ENCODE measurements at regions not wholly inside any gene's neighbourhood (a gene's known extent, or its start where the extent isn't known, plus 50 kb on each side); places are given as distances from the start of the nearest gene placed in this dataset.

GRCh38 chr16:87172632-87173031 is 144.6 kb downstream of the C16orf95 start:
- DNase-seq (ENCODE audit: low read depth): no peak

GRCh38 chr16:87173294-87173893 is 143.8 kb downstream of the C16orf95 start:
- H3K4me3 ChIP-seq (ENCODE audit: low read depth, low read length): no peak overlapping the region
- DNase-seq (ENCODE audit: low read depth): no peak

More at GRCh38 chr16:87172632-87173031, 144.6 kb downstream of the C16orf95 start:
- H3K4me3 ChIP-seq (ENCODE audit: low read depth, low read length): no peak overlapping the region

- H3K4me3 ChIP-seq (ENCODE audit: low read depth, low read length): no peak overlapping the region
- DNase-seq (ENCODE audit: low read depth): no peak
These were observed 143.1 kb downstream of the C16orf95 start for GRCh38 chr16:87174061-87174460.

GRCh38 chr16:87176735-87177134 is 140.5 kb downstream of the C16orf95 start:
- no peak for DNase-seq (ENCODE audit: low read depth)
- H3K4me3 ChIP-seq (ENCODE audit: low read depth, low read length): no peak overlapping the region

- no peak overlapping the region for H3K4me3 ChIP-seq (ENCODE audit: low read depth, low read length)
- no peak for DNase-seq (ENCODE audit: low read depth)
These were observed 139.5 kb downstream of the C16orf95 start for GRCh38 chr16:87177673-87178072.

- DNase-seq (ENCODE audit: low read depth): no peak
- no peak overlapping the region for H3K4me3 ChIP-seq (ENCODE audit: low read depth, low read length)
These were observed 138.9 kb downstream of the C16orf95 start for GRCh38 chr16:87178177-87178863.

- H3K4me3 ChIP-seq (ENCODE audit: low read depth, low read length): no peak overlapping the region
- DNase-seq (ENCODE audit: low read depth): no peak
These were observed 138.2 kb downstream of the C16orf95 start for GRCh38 chr16:87178977-87179376.

- no peak for DNase-seq (ENCODE audit: low read depth)
- H3K4me3 ChIP-seq (ENCODE audit: low read depth, low read length): no peak overlapping the region
These were observed 137.1 kb downstream of the C16orf95 start for GRCh38 chr16:87180069-87180468.

- no peak overlapping the region for H3K4me3 ChIP-seq (ENCODE audit: low read depth, low read length)
- DNase-seq (ENCODE audit: low read depth): no peak
These were observed 134.4 kb downstream of the C16orf95 start for GRCh38 chr16:87182759-87183158.

- no peak overlapping the region for H3K4me3 ChIP-seq (ENCODE audit: low read depth, low read length)
- no peak for DNase-seq (ENCODE audit: low read depth)
These were observed 133.5 kb downstream of the C16orf95 start for GRCh38 chr16:87183647-87184046.

- no peak for DNase-seq (ENCODE audit: low read depth)
These were observed 131.9 kb downstream of the C16orf95 start for GRCh38 chr16:87185308-87185707.

GRCh38 chr16:87185983-87186382 is 131.2 kb downstream of the C16orf95 start:
- no peak for DNase-seq (ENCODE audit: low read depth)
- H3K4me3 ChIP-seq (ENCODE audit: low read depth, low read length): no peak overlapping the region

More at GRCh38 chr16:87185308-87185707, 131.9 kb downstream of the C16orf95 start:
- H3K4me3 ChIP-seq (ENCODE audit: low read depth, low read length): no peak overlapping the region

GRCh38 chr16:87186446-87186845 is 130.7 kb downstream of the C16orf95 start:
- no peak for DNase-seq (ENCODE audit: low read depth)
- H3K4me3 ChIP-seq (ENCODE audit: low read depth, low read length): no peak overlapping the region

- H3K4me3 ChIP-seq (ENCODE audit: low read depth, low read length): no peak overlapping the region
- no peak for DNase-seq (ENCODE audit: low read depth)
These were observed 130.2 kb downstream of the C16orf95 start for GRCh38 chr16:87186876-87187533.

GRCh38 chr16:87188104-87188503 is 129.1 kb downstream of the C16orf95 start:
- H3K4me3 ChIP-seq (ENCODE audit: low read depth, low read length): no peak overlapping the region
- DNase-seq (ENCODE audit: low read depth): no peak

- DNase-seq (ENCODE audit: low read depth): no peak
- no peak overlapping the region for H3K4me3 ChIP-seq (ENCODE audit: low read depth, low read length)
These were observed 127.8 kb downstream of the C16orf95 start for GRCh38 chr16:87189426-87189825.

GRCh38 chr16:87190288-87191230 is 126.6 kb downstream of the C16orf95 start:
- no peak overlapping the region for H3K4me3 ChIP-seq (ENCODE audit: low read depth, low read length)
- no peak for DNase-seq (ENCODE audit: low read depth)

- H3K4me3 ChIP-seq (ENCODE audit: low read depth, low read length): no peak overlapping the region
- no peak for DNase-seq (ENCODE audit: low read depth)
These were observed 124.6 kb downstream of the C16orf95 start for GRCh38 chr16:87192452-87193073.

GRCh38 chr16:87194172-87194571 is 123.0 kb downstream of the C16orf95 start:
- no peak overlapping the region for H3K4me3 ChIP-seq (ENCODE audit: low read depth, low read length)
- DNase-seq (ENCODE audit: low read depth): no peak

All from skeletal muscle cell (primary cell).